ENCODE measurements at regions not wholly inside any gene's neighbourhood (a gene's known extent, or its start where the extent isn't known, plus 50 kb on each side); places are given as distances from the start of the nearest gene placed in this dataset.

DNA sequence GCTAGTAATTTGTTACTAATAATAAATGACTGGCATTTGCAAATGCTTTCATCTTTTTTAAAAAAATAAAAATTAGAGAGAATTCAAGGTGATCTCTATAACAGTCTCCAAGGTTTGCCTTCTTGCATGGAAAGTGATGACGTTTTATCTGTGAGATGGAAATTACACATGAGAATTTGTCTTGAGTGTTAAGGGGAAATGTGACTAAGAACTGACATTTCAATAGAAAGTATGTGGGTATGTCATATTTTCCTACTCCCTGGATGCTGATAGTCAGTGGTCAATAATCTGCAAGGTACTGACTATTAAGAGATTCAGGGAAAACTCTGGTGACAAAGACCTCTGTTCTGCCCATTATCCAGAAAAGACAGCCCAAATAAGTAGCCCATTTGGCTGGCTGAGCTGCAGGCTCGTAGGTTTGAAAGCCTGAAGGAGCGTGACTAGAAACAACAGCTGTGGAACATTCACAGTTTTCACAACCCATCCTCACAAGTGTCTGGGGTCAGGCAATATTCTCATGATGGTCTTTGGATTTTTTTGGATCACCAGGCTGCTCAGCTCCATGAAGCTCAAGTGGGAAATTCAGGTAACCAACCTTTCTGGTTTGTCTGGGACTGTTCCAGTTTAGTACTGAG, 49.7 kb upstream of the WSCD1 start:
- no peak for TF ChIP-seq EZH2 (IDR thresholded peaks at IDR 0.05)
- TF ChIP-seq, protein P1, sequence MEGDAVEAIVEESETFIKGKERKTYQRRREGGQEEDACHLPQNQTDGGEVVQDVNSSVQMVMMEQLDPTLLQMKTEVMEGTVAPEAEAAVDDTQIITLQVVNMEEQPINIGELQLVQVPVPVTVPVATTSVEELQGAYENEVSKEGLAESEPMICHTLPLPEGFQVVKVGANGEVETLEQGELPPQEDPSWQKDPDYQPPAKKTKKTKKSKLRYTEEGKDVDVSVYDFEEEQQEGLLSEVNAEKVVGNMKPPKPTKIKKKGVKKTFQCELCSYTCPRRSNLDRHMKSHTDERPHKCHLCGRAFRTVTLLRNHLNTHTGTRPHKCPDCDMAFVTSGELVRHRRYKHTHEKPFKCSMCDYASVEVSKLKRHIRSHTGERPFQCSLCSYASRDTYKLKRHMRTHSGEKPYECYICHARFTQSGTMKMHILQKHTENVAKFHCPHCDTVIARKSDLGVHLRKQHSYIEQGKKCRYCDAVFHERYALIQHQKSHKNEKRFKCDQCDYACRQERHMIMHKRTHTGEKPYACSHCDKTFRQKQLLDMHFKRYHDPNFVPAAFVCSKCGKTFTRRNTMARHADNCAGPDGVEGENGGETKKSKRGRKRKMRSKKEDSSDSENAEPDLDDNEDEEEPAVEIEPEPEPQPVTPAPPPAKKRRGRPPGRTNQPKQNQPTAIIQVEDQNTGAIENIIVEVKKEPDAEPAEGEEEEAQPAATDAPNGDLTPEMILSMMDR (IDR thresholded peaks at IDR 0.05) = no peak
